ENCODE measurements at regions not wholly inside any gene's neighbourhood (a gene's known extent, or its start where the extent isn't known, plus 50 kb on each side); places are given as distances from the start of the nearest gene placed in this dataset.

DNA sequence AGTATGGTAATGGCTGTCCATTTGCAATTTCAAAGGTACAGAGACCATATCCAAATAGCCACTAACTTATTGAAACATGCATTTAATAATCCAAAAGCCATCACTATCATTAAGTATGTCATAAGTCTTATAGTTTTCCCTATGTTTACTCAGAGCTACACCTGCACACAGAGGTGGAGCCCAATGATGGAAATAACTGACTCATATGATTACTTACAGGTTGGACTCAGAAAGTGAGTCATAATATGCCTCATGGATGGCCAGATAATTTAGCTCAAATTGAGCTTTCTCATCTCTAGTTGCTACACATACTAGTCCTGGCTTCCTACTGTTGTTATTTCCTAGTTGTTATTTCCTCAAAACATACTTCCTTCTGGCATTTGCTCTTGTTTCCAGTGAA, 104.4 kb upstream of the KHDRBS2 start:
- in situ Hi-C loops (cut with HindIII; ENCODE audit: low pct_unique_long_range_greater_than_20kb, low sequenced_read_pairs) = no loop called here
- no peak for DNase-seq (ENCODE audit: low read depth)

DNA sequence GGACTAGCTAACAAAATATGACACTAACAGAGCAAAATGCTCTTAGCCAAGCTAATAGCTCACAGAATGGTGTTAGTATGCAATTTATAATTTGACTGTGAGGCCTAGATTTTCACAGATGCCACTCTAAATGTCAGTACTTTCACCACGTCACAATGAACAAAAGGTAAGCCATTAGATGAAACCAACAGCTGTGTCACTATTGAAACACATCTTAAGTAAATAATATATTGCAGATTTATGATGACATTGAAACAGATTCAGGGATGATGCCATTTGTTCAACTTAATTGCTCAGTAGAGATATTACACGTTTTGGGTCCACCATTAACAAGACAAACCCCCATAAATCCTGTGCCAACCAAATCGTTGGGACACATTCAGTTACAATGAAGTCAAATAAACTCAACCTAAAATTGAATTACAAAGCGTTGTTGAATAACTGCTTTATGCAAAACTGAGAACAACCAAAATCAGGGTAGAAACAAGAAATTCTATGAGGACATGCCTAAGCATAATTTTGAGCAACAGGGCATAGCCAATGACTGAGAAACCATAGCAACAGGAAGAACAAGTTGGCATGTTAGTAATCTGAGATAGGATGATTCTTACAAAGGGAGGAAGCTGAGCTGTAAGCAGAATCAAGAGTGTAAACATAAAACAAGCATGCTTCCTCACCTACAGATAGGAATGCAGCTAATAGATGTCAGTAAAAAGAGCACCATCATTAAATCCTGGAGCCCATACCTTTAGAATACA, 85.6 kb upstream of the KHDRBS2 start:
- in situ Hi-C loops (cut with HindIII; ENCODE audit: low pct_unique_long_range_greater_than_20kb, low sequenced_read_pairs) = no loop called here
- no peak for DNase-seq (ENCODE audit: low read depth)

DNA sequence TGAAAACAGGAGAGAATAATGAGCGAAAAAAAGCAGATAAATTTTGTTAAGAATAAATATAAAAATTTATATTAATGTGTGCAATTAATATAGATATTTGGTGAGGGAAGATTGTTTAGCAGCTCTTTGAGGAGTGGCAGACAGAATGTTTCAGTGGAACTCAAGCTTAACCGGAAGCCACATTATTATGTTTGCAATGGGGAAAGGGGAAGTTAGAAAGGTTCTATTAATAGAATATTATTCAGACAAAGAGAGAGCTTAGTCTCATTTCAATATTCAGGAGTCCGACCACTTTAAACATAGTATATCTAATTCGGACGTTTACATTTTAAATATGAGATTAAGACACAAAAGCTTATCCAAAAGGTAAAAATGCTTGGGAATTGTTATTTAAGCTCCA, 81.6 kb upstream of the KHDRBS2 start:
- in situ Hi-C loops (cut with HindIII; ENCODE audit: low pct_unique_long_range_greater_than_20kb, low sequenced_read_pairs) = no loop called here
- no peak for DNase-seq (ENCODE audit: low read depth)

DNA sequence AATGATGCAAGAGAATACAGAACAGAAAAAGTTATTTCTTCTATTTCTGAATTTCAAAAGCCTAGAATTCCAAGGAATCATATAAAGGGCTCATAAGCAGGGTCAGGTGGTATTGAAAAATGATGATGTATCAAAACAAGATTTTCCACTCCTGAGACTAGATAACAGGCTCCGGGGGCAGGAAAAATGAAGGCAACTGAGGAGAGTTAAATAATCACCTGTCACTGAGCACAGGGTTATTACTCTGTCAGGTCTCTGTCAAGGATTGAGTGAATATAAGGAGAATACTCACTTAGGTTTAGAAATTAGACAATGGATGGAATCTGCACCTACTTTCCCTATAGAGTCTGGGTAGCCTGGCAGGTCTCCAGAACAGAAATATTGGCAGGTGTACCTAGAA, 76.1 kb upstream of the KHDRBS2 start:
- no peak for DNase-seq (ENCODE audit: low read depth)
- in situ Hi-C loops (cut with HindIII; ENCODE audit: low pct_unique_long_range_greater_than_20kb, low sequenced_read_pairs) = no loop called here

DNA sequence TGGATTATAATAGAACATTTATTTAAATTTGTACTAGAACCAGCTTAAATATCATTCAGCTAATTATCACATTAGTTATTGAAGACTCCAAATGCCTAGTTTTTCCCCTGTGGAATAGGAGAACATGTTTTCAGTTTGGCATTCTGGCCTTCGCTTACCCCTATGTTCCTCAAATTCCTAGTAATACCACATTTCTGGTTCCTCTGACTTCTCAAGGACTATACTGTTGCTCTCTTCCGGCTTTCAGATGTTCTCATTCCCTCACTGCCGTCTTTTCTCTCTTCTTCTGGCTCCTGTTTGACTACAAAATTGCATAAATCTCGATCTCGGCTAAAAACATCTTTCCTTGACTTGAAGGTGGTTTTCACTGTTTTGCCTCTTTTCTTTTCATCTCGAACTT, 71.8 kb upstream of the KHDRBS2 start:
- in situ Hi-C loops (cut with HindIII; ENCODE audit: low pct_unique_long_range_greater_than_20kb, low sequenced_read_pairs) = no loop called here
- no peak for DNase-seq (ENCODE audit: low read depth)

DNA sequence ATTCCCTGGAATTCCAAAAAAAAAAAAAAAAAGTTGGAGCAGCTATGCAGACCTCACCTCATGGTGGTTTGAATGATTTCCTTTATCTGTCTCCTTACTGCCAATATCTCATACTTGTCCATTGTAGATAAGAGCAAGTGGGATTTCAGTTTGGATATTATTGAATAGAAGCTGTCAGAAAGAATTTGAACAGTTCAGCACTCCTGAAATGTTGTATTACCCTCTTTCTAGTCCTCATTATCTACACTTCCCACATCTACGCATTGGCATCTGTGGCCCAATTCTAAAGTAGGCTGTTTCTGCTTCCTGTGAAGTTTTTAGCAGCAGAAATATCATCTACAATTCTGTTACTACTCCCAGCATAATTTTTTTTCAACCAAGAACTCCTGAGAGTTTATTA, 68.2 kb upstream of the KHDRBS2 start:
- in situ Hi-C loops (cut with HindIII; ENCODE audit: low pct_unique_long_range_greater_than_20kb, low sequenced_read_pairs) = no loop called here
- no peak for DNase-seq (ENCODE audit: low read depth)

DNA sequence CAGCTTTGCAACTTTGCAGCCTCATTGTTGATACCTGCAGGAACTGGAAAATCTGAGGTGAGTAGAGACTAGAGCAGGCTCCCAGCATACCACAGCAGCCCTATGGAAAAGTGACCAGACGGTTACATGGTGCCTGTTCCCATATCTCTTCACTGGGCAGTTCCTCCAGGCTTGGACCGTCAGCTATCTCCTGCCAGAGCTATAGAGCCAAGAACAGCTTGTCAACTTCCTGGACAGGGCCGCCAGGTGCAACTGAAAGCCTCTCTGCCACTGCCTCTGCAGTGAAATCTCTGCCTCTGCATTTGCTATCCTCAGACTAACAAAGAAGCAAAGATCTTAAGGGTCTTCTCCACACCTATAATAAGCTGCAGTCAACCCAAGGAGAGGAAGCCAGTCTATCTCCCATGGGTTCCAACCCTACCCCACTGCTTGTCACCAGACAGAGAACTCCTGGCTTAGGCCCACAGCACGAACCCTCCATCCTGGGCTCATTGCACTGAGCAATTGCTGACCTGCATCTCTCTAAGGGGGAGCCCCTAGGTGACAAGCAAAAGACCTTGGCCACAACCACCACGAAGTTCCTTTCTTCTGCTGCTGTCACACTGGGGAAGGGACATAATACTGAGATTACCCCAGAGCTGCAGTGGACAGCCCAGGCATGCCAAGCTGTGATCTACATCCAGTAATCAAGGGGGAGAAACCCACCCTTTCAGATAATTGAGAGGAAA, 60.1 kb upstream of the KHDRBS2 start:
- DNase-seq (ENCODE audit: low read depth) = no peak
- in situ Hi-C loops (cut with HindIII; ENCODE audit: low pct_unique_long_range_greater_than_20kb, low sequenced_read_pairs) = no loop called here

DNA sequence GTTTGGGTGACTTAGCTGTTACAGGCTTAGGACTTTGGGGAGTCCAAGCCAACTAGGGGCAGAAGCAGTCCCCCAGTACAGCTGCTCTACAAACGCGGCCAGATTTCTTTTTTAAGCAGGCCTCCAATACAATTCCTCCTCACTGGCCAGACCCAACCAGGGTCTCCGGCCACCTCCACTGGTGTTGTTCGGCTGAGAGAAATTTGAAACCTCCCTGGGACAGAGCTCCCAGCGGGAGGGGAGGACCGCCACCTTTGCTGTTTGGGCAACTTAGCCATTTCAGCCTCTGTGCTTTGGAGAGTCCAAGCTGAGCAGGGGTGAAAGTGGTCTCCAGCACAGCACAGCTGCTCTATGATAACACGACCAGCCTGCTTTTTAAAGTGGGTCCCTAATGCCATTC, 59.4 kb upstream of the KHDRBS2 start:
- in situ Hi-C loops (cut with HindIII; ENCODE audit: low pct_unique_long_range_greater_than_20kb, low sequenced_read_pairs) = no loop called here
- no peak for DNase-seq (ENCODE audit: low read depth)

DNA sequence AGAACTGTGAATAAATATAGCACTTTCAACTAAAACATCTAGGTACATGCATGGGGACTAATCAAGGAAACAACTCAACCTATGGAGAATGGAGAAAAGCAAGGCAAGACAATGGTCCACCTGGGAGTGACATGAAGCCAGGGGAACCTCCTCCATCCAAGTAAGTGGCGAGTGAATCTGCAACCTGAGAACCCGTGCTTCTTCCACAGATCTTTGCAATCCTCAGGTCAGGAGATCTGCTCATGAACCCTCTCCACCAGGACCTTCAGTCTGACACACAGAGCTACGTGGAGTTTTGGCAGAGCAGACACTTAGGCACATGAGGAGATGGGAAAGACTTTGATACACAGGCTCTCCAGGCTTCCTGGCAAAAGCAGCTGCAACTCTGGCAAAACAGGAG, 58.8 kb upstream of the KHDRBS2 start:
- no peak for DNase-seq (ENCODE audit: low read depth)
- in situ Hi-C loops (cut with HindIII; ENCODE audit: low pct_unique_long_range_greater_than_20kb, low sequenced_read_pairs) = no loop called here

DNA sequence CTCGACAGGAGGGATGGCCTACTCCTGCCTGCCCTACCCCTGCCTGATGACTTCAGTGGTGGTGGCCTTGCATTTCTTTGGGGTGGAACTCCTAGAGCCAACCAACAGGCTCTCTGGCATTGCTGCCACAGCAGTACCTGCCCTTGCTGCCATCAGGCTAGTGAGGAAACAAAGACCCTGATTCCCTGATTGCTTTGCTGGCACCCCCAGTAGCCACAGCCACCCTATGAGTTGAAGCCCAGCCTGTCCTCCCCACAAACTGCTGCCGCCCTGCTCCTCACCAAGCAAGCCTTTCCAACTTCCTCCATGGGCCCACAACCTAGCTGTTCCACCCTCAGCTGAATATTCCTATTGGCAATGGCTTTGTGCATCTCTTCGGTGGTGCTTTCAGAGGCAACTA, 52.5 kb upstream of the KHDRBS2 start:
- in situ Hi-C loops (cut with HindIII; ENCODE audit: low pct_unique_long_range_greater_than_20kb, low sequenced_read_pairs) = no loop called here
- DNase-seq (ENCODE audit: low read depth) = no peak

Measured in Caki2 (cell line).